ENCODE measurements at regions not wholly inside any gene's neighbourhood (a gene's known extent, or its start where the extent isn't known, plus 50 kb on each side); places are given as distances from the start of the nearest gene placed in this dataset.

GRCh38 chr11:70733327-70734325 is 335.3 kb downstream of the CTTN start:
- DNase-seq, result no peak

- DNase-seq, result no peak
Observed at GRCh38 chr11:70734379-70734778, 336.1 kb downstream of the CTTN start.

GRCh38 chr11:70734911-70735310 is 336.6 kb downstream of the CTTN start:
- no peak for DNase-seq

- DNase-seq, result no peak
Observed at GRCh38 chr11:70735976-70736375, 337.6 kb downstream of the CTTN start.

GRCh38 chr11:70736461-70736860 is 338.1 kb downstream of the CTTN start:
- no peak for DNase-seq

- no peak for DNase-seq
Observed at GRCh38 chr11:70736937-70737640, 338.8 kb downstream of the CTTN start.

- DNase-seq, result no peak
Observed at GRCh38 chr11:70737816-70738630, 339.7 kb downstream of the CTTN start.

- DNase-seq, result no peak
Observed at GRCh38 chr11:70738661-70739060, 340.3 kb downstream of the CTTN start.

- no peak for DNase-seq
Observed at GRCh38 chr11:70739091-70739490, 340.8 kb downstream of the CTTN start.

- DNase-seq, result no peak
Observed at GRCh38 chr11:70739811-70740487, 341.6 kb downstream of the CTTN start.

GRCh38 chr11:70740488-70740851 is 342.1 kb downstream of the CTTN start:
- DNase-seq, result no peak

GRCh38 chr11:70741085-70741484 is 342.8 kb downstream of the CTTN start:
- no peak for DNase-seq

GRCh38 chr11:70742553-70743291 is 344.4 kb downstream of the CTTN start:
- DNase-seq, result no peak

- no peak for DNase-seq
Observed at GRCh38 chr11:70743329-70743728, 345.0 kb downstream of the CTTN start.

GRCh38 chr11:70743941-70744351 is 345.6 kb downstream of the CTTN start:
- no peak for DNase-seq

- DNase-seq, result no peak
Observed at GRCh38 chr11:70744396-70745185, 346.3 kb downstream of the CTTN start.

- DNase-seq, result no peak
Observed at GRCh38 chr11:70745451-70745850, 347.1 kb downstream of the CTTN start.

GRCh38 chr11:70745941-70746340 is 347.6 kb downstream of the CTTN start:
- DNase-seq, result no peak

GRCh38 chr11:70746351-70746750 is 348.0 kb downstream of the CTTN start:
- no peak for DNase-seq

GRCh38 chr11:70747285-70747684 is 349.0 kb downstream of the CTTN start:
- DNase-seq, result no peak

- no peak for DNase-seq
Observed at GRCh38 chr11:70747921-70748320, 349.6 kb downstream of the CTTN start.

All from activated CD4-positive, alpha-beta T cell treated with anti-CD3 and anti-CD28 coated beads, Interleukin-2, amount 50 U/mL, for 16 hours (primary cell).